ENCODE measurements at regions not wholly inside any gene's neighbourhood (a gene's known extent, or its start where the extent isn't known, plus 50 kb on each side); places are given as distances from the start of the nearest gene placed in this dataset.
"Not testable (repeated sequence)": the region's sequence is repeated elsewhere in the genome, so short reads cannot be mapped to it uniquely, and the experiment has no call there.

GRCh38 chr4:87716371-87717265, 66.5 kb downstream of the DMP1 start:
- peak; percentile 2 for DNase-seq (ENCODE audit: low spot score)

DNA sequence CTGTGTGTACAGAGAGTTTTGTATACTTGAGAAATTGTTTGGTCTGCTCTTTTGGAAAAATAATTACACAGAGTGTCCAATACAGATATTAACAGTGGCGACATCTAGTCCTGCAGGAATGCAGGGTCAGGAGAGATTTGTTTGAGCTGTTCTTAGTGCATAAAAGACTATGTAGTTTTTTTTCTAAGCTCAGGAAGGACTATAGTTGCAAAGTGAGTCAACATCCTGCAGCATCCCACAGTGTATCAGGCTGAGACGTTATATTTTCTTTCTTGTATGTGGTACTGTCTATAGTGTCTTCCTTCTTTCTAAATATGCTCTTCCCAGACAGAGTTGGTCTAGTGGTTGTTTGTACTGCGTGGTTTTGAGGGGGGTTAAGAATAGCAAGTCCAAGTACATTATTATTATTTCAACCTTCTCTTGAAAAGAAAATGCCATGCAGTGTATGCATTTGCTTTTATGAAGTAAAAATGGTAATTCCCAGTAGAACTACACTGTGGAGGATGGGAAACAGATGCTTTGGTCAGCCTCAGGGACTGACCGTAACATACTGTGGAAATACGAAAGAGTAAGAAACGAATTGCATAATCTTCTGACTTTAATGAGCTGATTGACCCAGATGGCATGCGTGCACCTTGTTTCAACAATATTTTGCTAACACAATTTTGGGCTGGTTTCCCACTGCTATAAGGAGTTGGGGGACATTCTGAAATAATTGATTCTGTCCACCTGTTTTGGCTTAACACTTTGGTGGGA, 67.4 kb downstream of the DMP1 start:
- no peak for DNase-seq (ENCODE audit: low spot score)

DNA sequence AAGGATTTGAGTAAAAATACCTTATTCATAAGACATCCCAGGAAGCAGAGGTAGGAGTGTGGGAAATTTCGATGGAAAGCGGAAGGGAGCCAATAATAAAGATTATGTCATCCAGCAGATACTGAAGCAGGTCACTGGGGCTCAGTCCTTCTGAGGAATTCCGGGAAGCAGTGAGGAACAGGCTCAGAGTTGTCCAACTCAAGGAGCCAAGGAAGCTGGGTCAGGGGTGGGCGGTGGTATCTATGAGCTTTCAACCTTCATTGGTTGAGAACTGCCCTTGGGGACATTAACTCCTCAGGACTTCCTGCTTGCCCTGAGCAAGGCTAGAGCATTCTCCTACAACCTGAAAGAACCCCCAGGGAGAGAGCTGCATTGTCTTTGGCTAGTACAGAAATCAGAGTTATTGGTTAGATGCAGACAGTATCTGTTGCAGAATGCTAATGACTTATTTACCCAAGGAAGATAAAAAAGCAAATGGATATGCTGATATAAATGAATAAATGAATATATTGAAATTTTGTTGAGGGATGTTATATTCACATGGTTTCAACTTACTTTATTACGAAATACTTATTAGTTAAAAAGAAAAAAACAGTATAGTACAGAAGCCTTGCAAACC, 68.2 kb downstream of the DMP1 start:
- no peak for DNase-seq (ENCODE audit: low spot score)

GRCh38 chr4:87720094-87720691, 70.1 kb downstream of the DMP1 start:
- no peak for DNase-seq (ENCODE audit: low spot score)

DNA sequence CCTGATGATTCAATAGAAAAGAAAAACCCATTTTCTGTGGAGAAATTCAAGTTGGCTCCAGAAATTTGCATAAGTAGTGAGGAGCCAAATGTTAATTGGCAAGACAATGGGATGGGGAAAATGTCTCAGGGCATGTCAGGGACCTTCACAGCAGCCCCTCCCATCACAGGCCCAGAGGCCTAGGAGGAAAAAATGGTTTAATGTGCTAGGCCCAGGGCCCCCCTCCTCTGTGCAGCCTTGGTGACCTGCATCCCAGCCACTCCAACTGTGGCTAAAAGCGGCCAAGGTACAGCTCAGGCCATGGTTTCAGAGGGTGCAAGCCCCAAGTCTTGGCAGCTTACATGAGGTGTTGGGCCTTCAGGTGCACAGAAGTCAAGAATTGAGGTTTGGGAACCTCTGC, 74.1 kb upstream of the IBSP start:
- DNase-seq (ENCODE audit: low spot score): not testable (repeated sequence)

DNA sequence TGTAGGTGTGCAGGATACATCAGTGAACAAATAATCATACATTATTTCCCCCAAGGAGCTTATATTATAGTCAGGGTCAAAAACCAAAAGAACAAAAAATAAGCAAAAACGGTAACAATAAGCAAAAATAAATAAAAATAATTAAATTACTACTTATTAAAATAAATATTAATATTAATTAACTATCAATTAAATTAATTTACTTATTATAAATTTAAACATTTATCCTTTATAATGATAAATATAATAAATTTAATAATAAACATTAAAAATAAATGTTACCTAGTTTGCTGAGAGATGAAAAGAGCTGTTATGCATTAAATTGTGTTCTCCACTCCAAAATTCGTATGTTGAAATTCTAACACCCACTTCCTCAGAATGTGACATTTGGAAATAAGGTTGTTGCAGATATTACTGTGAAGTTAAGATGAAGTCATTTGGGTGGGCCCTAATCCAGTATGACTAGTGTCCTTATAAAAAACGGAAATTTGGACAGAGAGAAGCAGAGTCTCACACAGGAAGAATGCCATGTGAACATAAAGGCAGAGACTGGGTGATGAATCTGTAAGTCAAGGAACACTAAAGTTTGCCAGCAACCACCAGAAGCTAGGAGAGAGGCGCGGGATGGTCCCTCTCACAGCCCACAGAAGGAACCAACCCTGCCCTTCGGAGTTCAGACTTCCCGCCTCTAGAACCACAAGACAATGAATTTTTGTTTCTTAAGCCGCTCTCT, 67.2 kb upstream of the IBSP start:
- no peak for DNase-seq (ENCODE audit: low spot score)

GRCh38 chr4:87734084-87734483, 65.3 kb upstream of the IBSP start:
- no peak for DNase-seq (ENCODE audit: low spot score)

DNA sequence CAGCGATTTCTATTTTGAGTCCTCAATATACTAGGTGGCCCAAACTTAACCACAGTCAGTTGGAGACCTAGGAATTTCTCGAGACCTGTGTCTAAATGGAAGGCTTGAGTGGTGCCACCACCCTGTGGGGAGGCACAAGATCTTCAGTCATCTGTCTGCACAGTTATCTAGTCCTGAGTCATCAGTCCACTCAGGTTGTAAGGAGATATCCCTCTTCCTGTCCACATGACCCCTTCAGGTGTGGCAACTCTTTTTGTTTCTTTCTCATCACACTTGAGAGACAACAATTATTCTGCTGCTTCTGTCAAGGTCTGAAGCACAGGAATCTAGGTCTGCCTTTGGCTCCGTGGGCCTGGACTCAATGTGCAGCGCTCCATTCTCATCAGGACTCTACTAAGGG, 64.4 kb upstream of the IBSP start:
- DNase-seq (ENCODE audit: low spot score): no peak

DNA sequence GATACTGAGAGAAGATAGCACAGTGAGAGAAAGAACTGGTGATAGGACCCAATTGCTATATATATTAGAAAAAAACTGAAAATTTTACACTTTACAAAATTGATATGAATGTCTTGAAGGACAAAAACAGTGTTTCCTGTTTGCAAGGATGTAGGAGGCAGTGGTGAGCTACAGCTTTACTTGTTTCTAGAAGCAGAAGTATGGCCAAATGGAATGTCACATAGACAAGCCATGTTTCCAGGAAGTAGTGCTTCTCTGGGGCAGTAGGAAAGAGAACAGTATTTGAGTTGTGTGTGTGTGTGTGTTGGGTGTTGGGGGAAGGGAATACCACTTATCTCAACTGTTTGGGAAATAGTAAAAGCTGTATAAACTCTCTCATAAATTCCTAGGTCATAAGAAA, 60.9 kb upstream of the IBSP start:
- DNase-seq (ENCODE audit: low spot score): no peak

- DNase-seq (ENCODE audit: low spot score): no peak
These were observed 59.9 kb upstream of the IBSP start for GRCh38 chr4:87739494-87739893.

DNA sequence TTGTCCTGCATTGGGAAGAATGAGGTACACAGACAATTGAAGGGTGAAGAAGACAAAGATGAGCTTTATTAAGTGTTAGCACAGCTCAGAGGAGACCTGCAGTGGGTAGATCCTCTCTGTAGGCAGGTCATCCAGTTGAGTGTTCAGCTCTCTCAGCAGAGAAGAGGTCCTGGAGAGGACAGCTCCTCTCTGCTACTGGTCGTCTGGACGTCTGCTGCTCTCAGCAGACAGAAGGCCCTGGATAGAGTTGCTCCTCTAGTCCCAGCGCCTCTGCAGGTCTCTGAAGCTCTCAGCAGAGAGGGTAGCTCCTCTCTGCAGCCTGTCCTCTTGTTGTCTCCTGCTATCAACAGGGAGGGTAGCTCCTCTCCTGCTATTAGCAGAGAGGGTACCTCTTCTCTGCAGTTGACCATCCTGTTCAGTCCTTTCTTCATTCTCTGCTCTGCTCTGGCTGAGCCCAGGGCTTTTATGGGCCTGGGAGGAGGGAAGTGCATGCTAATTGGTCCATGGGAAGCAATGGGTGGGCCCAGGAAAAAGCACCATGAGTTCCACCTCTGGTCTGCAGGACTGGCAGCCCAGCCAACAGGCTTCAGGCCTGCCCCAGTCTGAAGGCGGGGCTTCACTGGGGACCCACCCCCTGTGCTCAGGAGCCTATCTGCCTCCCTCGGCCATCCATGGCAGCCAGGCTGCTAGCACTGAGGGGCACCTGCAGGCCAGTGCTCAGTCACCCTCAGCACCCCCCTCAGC, 54.1 kb upstream of the IBSP start:
- DNase-seq (ENCODE audit: low spot score): no peak

DNA sequence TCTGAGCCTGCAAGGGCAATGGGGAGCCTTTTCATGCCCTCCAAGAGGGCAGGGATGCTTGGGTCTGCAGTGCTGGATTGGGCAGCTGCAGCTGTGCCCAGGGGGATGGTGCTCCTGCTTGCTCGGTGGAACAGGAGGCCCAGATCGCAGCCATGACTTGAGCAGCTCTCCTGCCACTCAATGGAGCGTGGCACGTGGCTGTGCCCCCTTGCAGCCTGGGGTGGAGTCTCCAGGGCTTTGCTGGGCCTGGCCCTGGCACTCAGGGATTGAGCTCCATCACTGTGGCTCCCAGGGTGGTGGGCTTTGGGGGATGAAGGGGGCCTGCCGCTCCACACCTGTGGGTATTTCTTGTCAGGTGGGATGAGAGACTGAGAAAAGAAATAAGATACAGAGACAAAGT, 53.4 kb upstream of the IBSP start:
- DNase-seq (ENCODE audit: low spot score): no peak
